ENCODE measurements at regions not wholly inside any gene's neighbourhood (a gene's known extent, or its start where the extent isn't known, plus 50 kb on each side); places are given as distances from the start of the nearest gene placed in this dataset.
"Not testable (repeated sequence)": the region's sequence is repeated elsewhere in the genome, so short reads cannot be mapped to it uniquely, and the experiment has no call there.

GRCh38 chr11:23155503-23155902 is 295.2 kb upstream of the CCDC179 start:
- no peak for DNase-seq

GRCh38 chr11:23164022-23164421 is 303.7 kb upstream of the CCDC179 start:
- no peak for DNase-seq

DNA sequence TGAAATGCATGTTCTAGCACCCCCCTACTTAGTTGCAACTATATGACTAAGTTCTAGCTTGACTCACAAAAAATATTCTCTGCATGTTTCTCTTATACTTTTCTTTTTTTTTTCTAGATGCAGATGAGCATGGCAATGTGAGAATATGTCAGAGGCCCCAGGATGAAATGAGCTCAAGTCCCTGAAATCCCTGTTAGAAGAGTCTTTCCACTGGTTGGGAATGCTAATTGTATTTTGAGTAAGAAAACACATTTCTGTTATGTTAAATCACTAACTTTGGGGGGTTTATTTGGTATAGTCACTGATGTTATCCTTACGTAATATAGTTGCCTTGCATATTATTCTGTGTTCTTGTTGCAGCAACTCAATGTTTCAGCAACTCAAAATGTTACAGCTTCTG is 306.1 kb upstream of the CCDC179 start:
- no peak for DNase-seq

- DNase-seq: no peak
Observed at GRCh38 chr11:23179609-23180008, 319.3 kb upstream of the CCDC179 start.

DNA sequence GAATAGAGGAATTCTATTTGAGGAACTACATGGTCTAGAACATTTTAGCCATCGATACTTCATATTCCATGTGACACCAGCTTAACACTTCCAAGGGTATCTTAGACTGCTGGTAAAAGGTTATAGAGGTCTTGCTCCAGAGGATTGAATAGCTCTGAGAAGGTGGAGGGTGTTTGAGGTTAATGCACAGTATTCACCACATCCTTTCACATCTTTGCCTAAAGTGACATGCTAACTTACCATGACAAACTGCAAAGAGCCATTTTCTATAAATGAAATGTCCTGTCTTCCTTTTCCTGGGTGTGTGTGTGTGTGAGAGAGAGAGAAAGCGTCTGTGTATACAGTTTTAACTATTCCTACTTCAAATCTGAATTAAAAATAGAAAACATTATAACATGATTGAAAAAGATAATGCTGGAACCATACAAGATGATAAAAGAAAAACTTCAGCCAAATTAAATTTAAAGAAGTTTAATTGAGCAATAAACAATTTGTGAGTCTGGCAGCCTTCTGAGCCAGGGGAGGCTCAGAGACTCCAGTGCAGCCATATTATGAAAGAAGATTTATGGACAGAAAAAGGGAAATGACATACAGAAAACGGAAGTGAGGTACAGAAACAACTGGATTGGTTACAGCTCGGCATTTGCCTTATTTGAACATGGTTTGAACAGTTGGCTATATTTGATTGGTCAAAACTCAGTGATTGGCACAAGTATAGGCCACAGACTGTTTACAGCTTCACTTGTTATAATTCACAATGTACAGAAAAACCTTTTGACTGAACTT is 320.9 kb upstream of the CCDC179 start:
- DNase-seq: no peak

GRCh38 chr11:23192256-23192655 is 332.0 kb upstream of the CCDC179 start:
- DNase-seq: no peak

GRCh38 chr11:23201936-23202522 is 341.8 kb upstream of the CCDC179 start:
- DNase-seq: no peak

GRCh38 chr11:23202611-23203010 is 342.3 kb upstream of the CCDC179 start:
- DNase-seq: no peak

DNA sequence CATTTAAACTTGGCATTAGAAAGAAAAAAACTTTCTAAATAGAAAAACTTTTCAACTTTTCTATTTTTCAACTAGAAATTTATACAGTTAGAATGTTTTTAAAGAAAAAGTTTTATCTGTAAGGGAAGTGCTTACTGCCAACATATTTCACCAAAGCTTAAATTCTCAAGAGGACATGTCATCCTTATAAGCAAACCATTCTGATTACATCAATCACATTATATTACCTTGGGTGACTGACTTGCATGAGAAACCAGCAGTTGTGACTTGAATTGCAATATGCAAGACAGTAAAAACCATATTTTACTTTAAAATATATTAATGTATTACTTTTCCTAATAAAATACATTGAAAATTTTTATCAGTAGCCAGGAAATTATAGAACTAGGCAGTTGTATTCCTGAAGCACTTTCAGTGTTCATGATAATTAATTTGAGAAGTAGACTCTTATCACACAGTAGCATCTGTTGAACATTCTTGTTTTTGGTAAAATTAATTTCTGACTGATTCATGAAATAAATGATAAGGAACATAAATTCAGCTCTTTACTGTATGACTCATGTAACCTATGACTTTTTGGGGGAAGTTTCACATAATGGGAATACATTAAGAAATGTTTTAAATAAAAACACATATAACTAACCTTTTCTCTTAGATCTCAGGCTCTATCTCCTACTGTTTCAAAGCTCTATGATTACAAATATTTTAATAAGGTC is 345.0 kb upstream of the CCDC179 start:
- no peak for DNase-seq

- DNase-seq: no peak
Observed at GRCh38 chr11:23206741-23207336, 346.6 kb upstream of the CCDC179 start.

GRCh38 chr11:23211221-23211620 is 350.9 kb upstream of the CCDC179 start:
- no peak for DNase-seq

- peak; percentile 92 for DNase-seq
Observed at GRCh38 chr11:23212807-23213206, 352.5 kb upstream of the CCDC179 start.

- DNase-seq: no peak
Observed at GRCh38 chr11:23217072-23217471, 356.8 kb upstream of the CCDC179 start.

GRCh38 chr11:23220086-23220485 is 359.8 kb upstream of the CCDC179 start:
- DNase-seq: not testable (repeated sequence)

GRCh38 chr11:23221366-23221765 is 361.1 kb upstream of the CCDC179 start:
- DNase-seq: no peak

DNA sequence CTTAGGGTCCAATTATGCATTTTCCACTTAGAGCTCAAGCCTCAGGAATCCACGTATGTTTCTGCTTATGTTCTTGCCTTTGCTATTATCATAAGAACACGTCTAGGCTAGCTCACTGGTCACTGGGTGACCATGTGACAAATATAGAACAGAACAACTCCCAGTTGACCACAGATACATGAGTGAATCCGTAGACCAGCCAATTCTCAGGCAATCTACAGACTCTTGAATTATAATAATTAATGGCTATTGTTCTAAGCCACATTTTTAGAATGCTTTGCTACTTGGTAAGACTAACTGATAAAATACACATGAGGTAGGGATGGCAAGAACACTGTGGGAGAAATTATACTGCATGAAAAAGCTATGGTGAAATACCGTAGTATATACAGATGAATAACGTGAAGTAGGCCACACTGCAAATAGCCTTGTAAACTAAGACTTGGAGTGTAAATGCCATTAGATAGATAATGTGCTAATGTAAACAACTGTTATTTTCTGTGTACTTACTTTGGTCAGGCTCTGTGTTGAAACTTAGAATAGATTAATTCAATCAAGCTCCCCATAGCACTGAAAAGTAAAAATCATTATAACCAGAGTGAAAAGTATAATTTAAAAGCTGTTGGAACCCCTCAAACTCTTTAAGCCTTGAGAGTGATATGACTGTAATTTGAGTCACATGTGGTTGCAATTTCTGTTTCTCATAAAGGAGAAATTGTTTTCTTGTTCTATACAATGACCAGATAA is 366.2 kb upstream of the CCDC179 start:
- no peak for DNase-seq

- DNase-seq: no peak
Observed at GRCh38 chr11:23227078-23227445, 366.8 kb upstream of the CCDC179 start.

GRCh38 chr11:23232652-23233051 is 372.4 kb upstream of the CCDC179 start:
- no peak for DNase-seq

- no peak for DNase-seq
Observed at GRCh38 chr11:23233075-23233474, 372.8 kb upstream of the CCDC179 start.

- no peak for DNase-seq
Observed at GRCh38 chr11:23236826-23237555, 376.7 kb upstream of the CCDC179 start.

DNA sequence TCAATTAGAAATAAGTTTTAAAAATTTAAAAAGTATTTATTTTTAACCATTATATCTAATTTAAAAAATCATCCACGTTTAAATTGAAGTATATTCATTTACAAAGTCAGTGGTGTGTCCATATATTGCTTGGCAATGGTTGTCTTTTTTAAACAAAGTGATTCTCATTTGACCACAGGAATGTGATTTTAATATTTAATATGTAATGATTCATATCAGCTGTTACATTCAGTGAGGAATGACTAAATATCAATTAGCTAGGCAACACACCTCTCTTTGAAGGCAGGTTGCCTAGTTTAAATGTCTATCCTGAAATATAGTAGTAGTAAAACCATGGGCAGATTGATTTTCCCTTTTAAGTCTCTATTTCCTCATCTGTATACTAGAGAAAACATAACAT is 392.2 kb upstream of the CCDC179 start:
- DNase-seq: no peak

DNA sequence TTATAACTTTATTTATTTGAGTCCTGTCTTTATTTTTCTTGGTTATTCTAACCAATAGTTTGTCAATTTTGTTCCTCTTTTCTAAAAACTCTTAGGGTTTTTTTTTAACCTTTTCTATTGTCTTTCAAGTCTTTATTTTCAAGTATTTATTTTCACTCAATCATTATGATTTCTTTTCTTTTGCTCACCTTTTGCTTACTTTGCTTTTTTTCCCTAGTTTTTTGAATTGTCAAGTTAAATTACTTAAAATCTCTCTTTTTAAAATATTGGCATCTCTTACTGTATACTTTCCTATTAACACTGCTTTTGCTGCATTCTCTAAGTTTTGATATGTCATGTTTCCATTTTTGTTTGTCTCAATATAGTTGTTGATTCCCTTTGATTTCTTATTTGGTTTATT is 396.8 kb upstream of the CCDC179 start:
- DNase-seq: no peak

Measured in NCI-H187 treated with DMSO at 0.1 percent for 48 hours (cell line).